ENCODE measurements at regions not wholly inside any gene's neighbourhood (a gene's known extent, or its start where the extent isn't known, plus 50 kb on each side); places are given as distances from the start of the nearest gene placed in this dataset.

- no peak for TF ChIP-seq CTCF (IDR thresholded peaks at IDR 0.05)
- Histone ChIP-seq H3K36me3 (ENCODE audit: insufficient read depth in 1 of 2, low read depth in 1 of 2) (no peaks in the 10 kb centered on the region), H3K4me3 (no peak overlapping the region), H3K4me1 (peaks cover 6% of the 10 kb centered on the region), H3K27ac (no peak overlapping the region), H3K9me3 (no peaks in the 10 kb centered on the region), H3K27me3 (ENCODE audit: insufficient read depth in 3 of 3, low read length in 2 of 3) (no peaks in the 10 kb centered on the region)
- ATAC-seq (no peak), DNase-seq (no peak)
- WGBS, 3 donors = 87 to 92% (median 88%) methylated on average over 9 of the region's 9 CpGs
- intact Hi-C loops (cut with DNase I) = no loop called here
Observed at GRCh38 chr11:133693110-133693509, 152.2 kb downstream of the SPATA19 start.

GRCh38 chr11:133692126-133692934, 153.0 kb downstream of the SPATA19 start:
- Histone ChIP-seq H3K4me3 (no peak overlapping the region), H3K36me3 (ENCODE audit: insufficient read depth in 1 of 2, low read depth in 1 of 2) (no peaks in the 10 kb centered on the region), H3K9me3 (no peaks in the 10 kb centered on the region), H3K27ac (no peak overlapping the region), H3K27me3 (ENCODE audit: insufficient read depth in 3 of 3, low read length in 2 of 3) (no peaks in the 10 kb centered on the region), H3K4me1 (peaks cover 3% of the 10 kb centered on the region)
- intact Hi-C loops (cut with DNase I) = no loop called here
- ATAC-seq (no peak), DNase-seq (no peak)
- 47 to 59% (median 55%) methylated on average over 8 of the region's 8 CpGs for WGBS, 3 donors
- TF ChIP-seq CTCF (IDR thresholded peaks at IDR 0.05) = no peak

GRCh38 chr11:133687781-133688180, 155.5 kb upstream of the OPCML start:
- 71 to 77% (median 71%) methylated on average over 5 of the region's 5 CpGs for WGBS, 3 donors
- Histone ChIP-seq H3K4me1 (no peaks in the 10 kb centered on the region), H3K27me3 (ENCODE audit: insufficient read depth in 3 of 3, low read length in 2 of 3) (no peaks in the 10 kb centered on the region), H3K4me3 (no peak overlapping the region), H3K27ac (no peak overlapping the region), H3K9me3 (no peaks in the 10 kb centered on the region), H3K36me3 (ENCODE audit: insufficient read depth in 1 of 2, low read depth in 1 of 2) (no peaks in the 10 kb centered on the region)
- DNase-seq (no peak), ATAC-seq (no peak)
- intact Hi-C loops (cut with DNase I) = no loop called here
- TF ChIP-seq CTCF (IDR thresholded peaks at IDR 0.05) = no peak

GRCh38 chr11:133681901-133682300, 149.6 kb upstream of the OPCML start:
- TF ChIP-seq CTCF (IDR thresholded peaks at IDR 0.05) = no peak
- ATAC-seq (no peak), DNase-seq (no peak)
- intact Hi-C loops (cut with DNase I) = no loop called here
- Histone ChIP-seq H3K4me3 (no peak overlapping the region), H3K27ac (no peak overlapping the region), H3K27me3 (ENCODE audit: insufficient read depth in 3 of 3, low read length in 2 of 3) (peaks cover 0 to 9% (median 4%) of the 10 kb centered on the region in 3 donors), H3K36me3 (ENCODE audit: insufficient read depth in 1 of 2, low read depth in 1 of 2) (no peaks in the 10 kb centered on the region), H3K4me1 (no peaks in the 10 kb centered on the region), H3K9me3 (no peaks in the 10 kb centered on the region)
- WGBS, 3 donors = 7 to 13% (median 10%) methylated on average over 6 of the region's 6 CpGs

- TF ChIP-seq CTCF (IDR thresholded peaks at IDR 0.05) = no peak
- Histone ChIP-seq H3K4me3 (no peak overlapping the region), H3K9me3 (no peaks in the 10 kb centered on the region), H3K36me3 (ENCODE audit: insufficient read depth in 1 of 2, low read depth in 1 of 2) (no peaks in the 10 kb centered on the region), H3K4me1 (no peaks in the 10 kb centered on the region), H3K27me3 (ENCODE audit: insufficient read depth in 3 of 3, low read length in 2 of 3) (peaks cover 0 to 9% (median 4%) of the 10 kb centered on the region in 3 donors), H3K27ac (no peak overlapping the region)
- no peak for ATAC-seq
- WGBS, 3 donors = 87 to 93% (median 90%) methylated on average over 5 of the region's 5 CpGs
- no peak for DNase-seq
- intact Hi-C loops (cut with DNase I) = no loop called here
Observed at GRCh38 chr11:133679896-133680295, 147.6 kb upstream of the OPCML start.
